ENCODE measurements at regions not wholly inside any gene's neighbourhood (a gene's known extent, or its start where the extent isn't known, plus 50 kb on each side); places are given as distances from the start of the nearest gene placed in this dataset.

DNA sequence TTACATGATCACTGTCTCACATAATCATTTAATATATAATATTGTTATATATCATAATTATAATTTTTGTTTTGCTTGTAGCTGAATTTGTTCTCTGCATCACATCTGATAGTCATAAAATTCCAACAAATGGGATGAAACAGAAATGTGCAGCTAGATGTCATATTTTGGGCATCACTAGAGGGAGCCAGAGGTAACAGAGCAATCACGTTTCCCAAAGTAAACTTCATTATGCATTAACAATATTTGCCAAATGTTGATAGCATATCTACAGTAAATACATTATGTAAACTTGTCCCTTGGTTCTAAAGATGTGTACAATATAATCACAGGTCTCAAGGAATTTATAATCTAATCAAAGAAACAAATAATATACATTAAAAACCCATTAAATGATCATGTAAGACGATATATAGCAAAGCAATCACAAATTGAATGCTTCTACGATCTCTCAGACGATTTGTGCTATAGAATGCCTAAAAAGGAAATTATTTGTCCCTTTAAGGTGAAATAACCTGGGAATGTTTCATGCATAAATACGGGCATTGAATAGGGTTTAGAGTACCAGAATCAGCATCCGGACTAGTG is 234.2 kb upstream of the MCTP2 start:
- TF ChIP-seq, protein P1, sequence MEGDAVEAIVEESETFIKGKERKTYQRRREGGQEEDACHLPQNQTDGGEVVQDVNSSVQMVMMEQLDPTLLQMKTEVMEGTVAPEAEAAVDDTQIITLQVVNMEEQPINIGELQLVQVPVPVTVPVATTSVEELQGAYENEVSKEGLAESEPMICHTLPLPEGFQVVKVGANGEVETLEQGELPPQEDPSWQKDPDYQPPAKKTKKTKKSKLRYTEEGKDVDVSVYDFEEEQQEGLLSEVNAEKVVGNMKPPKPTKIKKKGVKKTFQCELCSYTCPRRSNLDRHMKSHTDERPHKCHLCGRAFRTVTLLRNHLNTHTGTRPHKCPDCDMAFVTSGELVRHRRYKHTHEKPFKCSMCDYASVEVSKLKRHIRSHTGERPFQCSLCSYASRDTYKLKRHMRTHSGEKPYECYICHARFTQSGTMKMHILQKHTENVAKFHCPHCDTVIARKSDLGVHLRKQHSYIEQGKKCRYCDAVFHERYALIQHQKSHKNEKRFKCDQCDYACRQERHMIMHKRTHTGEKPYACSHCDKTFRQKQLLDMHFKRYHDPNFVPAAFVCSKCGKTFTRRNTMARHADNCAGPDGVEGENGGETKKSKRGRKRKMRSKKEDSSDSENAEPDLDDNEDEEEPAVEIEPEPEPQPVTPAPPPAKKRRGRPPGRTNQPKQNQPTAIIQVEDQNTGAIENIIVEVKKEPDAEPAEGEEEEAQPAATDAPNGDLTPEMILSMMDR (IDR thresholded peaks at IDR 0.05; ENCODE audit: insufficient read depth, low read depth, low read length) = peak; percentile 77
- no peaks in the 10 kb centered on the region for H3K36me3 ChIP-seq (ENCODE audit: control insufficient read depth, insufficient read depth, low read length)
- CTCF ChIA-PET = interaction anchor here (0.8 to 5.4 kb wide), 15 partner anchors 9 to 967 kb away, joined by 3 to 66 read pairs (median 4); no protein-coding TSS in a partner anchor
- no peak for DNase-seq (ENCODE audit: low read depth)
- no peak overlapping the region for H3K4me3 ChIP-seq (ENCODE audit: low read depth, low read length)
- POLR2A ChIA-PET = no interaction called here
- no peaks in the 10 kb centered on the region for H3K27me3 ChIP-seq (ENCODE audit: control insufficient read depth, insufficient read depth, low read length)

GRCh38 chr15:93989440-93989998 is 241.8 kb upstream of the MCTP2 start:
- ChIA-PET POLR2A (interaction anchor here (0.7 kb wide), 1 partner anchor 9 kb away, joined by 3 read pairs; no protein-coding TSS in a partner anchor), CTCF (interaction anchor here (0.6 to 1.6 kb wide), 3 partner anchors 60 to 1419 kb away, joined by 3 to 5 read pairs (median 3); no protein-coding TSS in a partner anchor)

DNA sequence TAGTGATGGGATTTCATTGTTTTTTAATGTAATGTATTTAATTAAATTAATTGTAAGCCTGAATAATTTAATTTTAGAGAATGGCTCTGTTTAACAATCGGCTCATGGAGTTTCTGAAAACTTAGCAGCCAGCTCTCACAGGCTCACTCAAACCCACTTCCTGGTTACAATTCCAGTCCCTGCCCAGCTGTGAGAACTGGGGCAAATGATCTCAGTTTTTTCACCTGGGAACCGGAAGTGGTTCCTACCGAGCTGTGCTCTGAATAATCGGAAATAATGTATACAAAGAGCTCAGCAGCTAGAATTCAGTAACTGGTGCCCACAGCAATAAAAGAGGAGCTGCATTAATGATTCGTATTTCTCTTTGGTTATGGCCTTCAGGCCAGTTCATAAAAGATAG is 244.3 kb upstream of the MCTP2 start:
- H3K27me3 ChIP-seq (ENCODE audit: control insufficient read depth, insufficient read depth, low read length) = no peaks in the 10 kb centered on the region
- TF ChIP-seq, protein P1 (IDR thresholded peaks at IDR 0.05; ENCODE audit: insufficient read depth, low read depth, low read length) = no peak
- H3K4me3 ChIP-seq (ENCODE audit: low read depth, low read length) = no peak overlapping the region
- H3K36me3 ChIP-seq (ENCODE audit: control insufficient read depth, insufficient read depth, low read length) = no peaks in the 10 kb centered on the region
- no peak for DNase-seq (ENCODE audit: low read depth)
- ChIA-PET CTCF (interaction anchor here (0.7 to 3.4 kb wide), 3 partner anchors 10 to 133 kb away, joined by 3 to 14 read pairs (median 8); no protein-coding TSS in a partner anchor), POLR2A (no interaction called here)

More at GRCh38 chr15:93989440-93989998, 241.8 kb upstream of the MCTP2 start:
- Histone ChIP-seq H3K36me3 (ENCODE audit: control insufficient read depth, insufficient read depth, low read length) (no peaks in the 10 kb centered on the region), H3K4me3 (ENCODE audit: low read depth, low read length) (no peak overlapping the region), H3K27me3 (ENCODE audit: control insufficient read depth, insufficient read depth, low read length) (no peaks in the 10 kb centered on the region)
- no peak for DNase-seq (ENCODE audit: low read depth)
- TF ChIP-seq, protein P1 (IDR thresholded peaks at IDR 0.05; ENCODE audit: insufficient read depth, low read depth, low read length) = no peak

- ChIA-PET CTCF (interaction anchor here (2.2 to 3.4 kb wide), 2 partner anchors 10 to 134 kb away, joined by 8 to 14 read pairs; no protein-coding TSS in a partner anchor), POLR2A (no interaction called here)
- Histone ChIP-seq H3K36me3 (ENCODE audit: control insufficient read depth, insufficient read depth, low read length) (no peaks in the 10 kb centered on the region), H3K27me3 (ENCODE audit: control insufficient read depth, insufficient read depth, low read length) (no peaks in the 10 kb centered on the region), H3K4me3 (ENCODE audit: low read depth, low read length) (no peak overlapping the region)
- no peak for DNase-seq (ENCODE audit: low read depth)
- TF ChIP-seq, protein P1 (IDR thresholded peaks at IDR 0.05; ENCODE audit: insufficient read depth, low read depth, low read length) = no peak
Observed at GRCh38 chr15:93986400-93986984, 244.9 kb upstream of the MCTP2 start.

DNA sequence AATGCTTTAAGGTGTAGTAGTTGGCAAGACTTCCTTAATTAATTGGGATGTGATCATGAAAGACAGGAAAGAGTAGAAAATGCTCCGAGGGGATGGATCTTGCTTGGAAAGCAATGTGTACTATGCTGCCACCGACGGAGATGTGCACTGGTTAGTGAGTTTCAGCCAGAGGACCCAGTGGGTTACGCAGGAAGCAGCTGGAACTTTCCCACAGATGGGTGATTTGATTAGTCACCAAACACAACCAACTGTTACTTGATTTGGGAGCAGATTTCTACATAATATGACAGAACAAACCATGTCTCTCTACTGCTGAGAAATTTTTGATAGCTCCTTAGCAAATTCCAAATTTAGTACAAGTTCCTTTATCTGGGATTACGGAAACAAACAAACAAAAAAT is 245.4 kb upstream of the MCTP2 start:
- H3K36me3 ChIP-seq (ENCODE audit: control insufficient read depth, insufficient read depth, low read length) = no peaks in the 10 kb centered on the region
- H3K27me3 ChIP-seq (ENCODE audit: control insufficient read depth, insufficient read depth, low read length) = no peaks in the 10 kb centered on the region
- TF ChIP-seq, protein P1 (IDR thresholded peaks at IDR 0.05; ENCODE audit: insufficient read depth, low read depth, low read length) = no peak
- no peak overlapping the region for H3K4me3 ChIP-seq (ENCODE audit: low read depth, low read length)
- no peak for DNase-seq (ENCODE audit: low read depth)
- ChIA-PET CTCF (interaction anchor here (3.4 kb wide), 1 partner anchor 134 kb away, joined by 14 read pairs; no protein-coding TSS in a partner anchor), POLR2A (no interaction called here)

Measured in BJ (cell line).